GM19438 (cell line): ENCODE measurements at regions not wholly inside any gene's neighbourhood (a gene's known extent, or its start where the extent isn't known, plus 50 kb on each side); places are given as distances from the start of the nearest gene placed in this dataset.
"Not testable (repeated sequence)": the region's sequence is repeated elsewhere in the genome, so short reads cannot be mapped to it uniquely, and the experiment has no call there.

Experiments used
- ATAC-seq: cut with Tn5 transposase; IDR thresholded peaks from one replicate; pipeline ENCODE4 v1.9.1; 2021; ENCODE audit warnings: low read depth; ENCODE audit not compliant: unreplicated experiment

- ATAC-seq, result not testable (repeated sequence)
These were observed 601.6 kb downstream of the UQCRFS1 start for GRCh38 chr19:28611227-28611914.

GRCh38 chr19:28610731-28611130 is 602.2 kb downstream of the UQCRFS1 start:
- no peak for ATAC-seq

DNA sequence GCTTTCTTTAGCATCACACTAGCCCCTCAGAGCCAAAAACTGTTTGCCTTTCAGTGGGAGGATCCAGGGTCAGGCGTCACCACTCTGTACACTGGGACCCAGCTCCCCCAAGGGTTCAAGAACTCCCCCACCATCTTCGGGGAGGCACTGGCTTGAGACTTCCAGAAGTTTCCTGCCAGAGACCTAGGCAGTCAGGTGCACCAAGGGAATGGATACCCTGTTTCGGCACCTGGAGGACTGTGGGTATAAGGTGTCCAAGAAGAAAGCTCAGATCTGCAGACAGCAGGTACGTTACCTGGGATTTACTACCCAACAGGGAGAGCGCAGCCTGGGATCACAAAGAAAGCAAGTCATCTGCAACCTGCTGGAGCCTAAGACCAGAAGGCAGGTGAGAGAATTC is 603.0 kb downstream of the UQCRFS1 start:
- no peak for ATAC-seq

DNA sequence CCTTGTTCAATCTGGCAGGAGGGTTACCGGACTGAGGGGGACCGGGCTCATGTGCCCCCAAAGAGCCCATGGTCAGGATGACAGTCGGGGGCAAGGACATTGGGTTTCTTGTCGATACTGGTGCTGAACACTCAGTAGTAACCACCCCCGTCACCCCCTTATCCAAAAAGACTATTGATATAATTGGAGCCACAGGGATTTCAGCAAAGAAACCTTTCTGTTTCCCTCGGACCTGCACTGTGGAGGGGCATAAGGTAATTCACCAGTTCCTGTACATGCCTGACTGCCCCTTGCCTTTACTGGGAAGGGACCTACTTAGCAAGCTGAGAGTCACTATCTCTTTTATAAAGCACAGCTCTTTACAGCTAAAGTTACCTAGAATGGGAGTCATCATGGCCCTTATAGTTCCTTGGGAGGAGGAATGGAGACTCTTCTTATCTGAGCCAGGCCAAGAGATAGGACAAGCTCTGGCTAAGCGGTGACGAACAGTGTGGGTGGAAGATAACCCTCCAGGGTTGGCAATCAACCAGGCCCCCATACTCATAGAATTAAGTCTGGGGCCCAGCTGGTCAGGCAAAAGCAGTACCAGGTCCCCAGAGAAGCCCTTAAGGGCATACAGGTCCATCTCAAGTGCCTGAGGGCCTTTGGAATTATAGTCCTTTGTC is 603.7 kb downstream of the UQCRFS1 start:
- ATAC-seq, result no peak

DNA sequence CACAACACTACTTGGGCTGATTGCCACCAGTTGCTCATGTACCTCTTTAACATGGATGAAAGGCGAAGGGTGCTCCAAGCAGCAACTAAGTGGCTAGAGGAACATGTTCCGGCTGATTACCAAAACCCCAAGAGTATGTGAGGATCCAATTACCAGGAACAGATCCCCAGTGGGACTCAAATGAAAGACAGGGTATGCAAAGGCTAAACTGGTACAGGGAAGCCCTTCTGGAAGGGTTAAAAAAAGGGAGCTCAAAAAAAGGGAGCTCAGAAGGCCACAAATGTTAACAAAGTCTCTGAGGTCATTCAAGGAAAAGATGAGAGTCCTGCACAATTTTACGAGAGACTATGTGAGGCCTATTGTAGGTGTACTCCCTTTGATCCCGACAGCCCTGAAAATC is 604.7 kb downstream of the UQCRFS1 start:
- ATAC-seq, result no peak

GRCh38 chr19:28607066-28607583 is 605.8 kb downstream of the UQCRFS1 start:
- ATAC-seq, result no peak

DNA sequence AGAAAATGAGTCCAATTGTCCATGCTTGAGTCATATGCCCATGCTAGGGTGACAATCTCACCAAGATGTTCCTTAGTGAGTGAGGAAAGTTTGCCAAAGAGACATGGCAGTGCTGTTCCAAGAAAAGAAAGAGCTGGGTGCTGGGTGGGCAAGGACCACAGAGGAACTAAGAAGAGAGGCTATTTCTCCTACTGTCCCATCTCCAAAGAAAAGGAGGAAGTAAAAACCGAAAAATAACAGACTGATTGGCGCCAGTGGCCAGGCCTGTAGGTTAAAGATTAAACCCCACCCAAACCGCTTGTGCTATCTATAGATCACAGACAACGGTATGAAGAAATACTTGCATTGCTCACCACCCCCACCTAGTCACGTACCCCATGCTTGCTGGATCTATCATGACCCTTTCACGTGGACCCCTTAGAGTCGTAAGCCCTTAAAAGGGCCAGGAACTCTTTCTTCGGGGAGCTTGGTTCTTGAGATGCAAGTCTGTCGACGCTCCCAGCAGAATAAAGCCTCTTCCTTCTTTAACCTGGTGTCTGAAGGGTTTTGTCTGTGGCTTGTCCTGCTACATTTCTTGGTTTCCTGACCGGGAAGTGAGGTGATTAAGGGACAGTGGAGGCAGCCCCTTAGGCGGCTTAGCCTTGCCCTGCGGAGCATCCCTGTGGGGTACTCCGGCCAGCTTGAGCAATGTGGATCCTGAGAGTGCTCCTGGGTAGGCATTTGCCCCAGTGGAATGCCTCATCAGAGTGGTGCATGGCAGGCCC is 606.5 kb downstream of the UQCRFS1 start:
- no peak for ATAC-seq

DNA sequence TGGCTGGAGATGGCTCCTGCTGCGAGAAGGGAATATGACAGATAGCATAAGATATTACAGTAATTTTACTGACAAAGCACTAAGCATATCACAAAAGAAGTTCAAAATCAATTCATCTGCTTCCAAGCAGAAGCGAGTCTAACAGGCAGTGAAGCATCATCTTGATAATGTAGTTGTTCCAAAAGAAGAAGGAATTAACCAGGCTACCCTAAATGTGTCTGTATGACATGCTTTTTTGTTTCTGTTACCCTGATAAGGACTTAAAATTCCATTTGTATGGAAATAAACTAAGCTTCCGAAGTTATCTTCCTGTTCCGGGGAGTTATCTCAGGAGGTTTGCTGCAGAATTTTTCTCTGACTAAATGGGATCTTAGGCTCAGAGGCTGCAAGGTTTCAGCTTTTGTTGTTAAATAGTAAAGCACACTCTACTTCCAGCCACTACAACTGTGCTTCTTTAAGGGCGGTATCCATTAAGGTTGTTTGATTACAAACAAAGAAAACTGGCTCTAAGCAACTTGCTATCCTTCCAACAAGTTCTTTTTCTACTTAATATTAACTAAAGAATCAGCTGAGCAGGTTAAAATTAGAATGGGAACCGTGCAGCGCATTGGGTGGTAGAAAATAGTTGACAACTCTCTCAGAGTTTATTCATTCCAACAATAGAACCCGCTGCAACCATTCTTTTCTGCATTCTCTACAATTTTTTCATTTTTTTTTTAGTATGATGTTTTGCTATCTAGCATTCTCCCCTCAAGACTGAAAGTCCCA is 607.3 kb downstream of the UQCRFS1 start:
- no peak for ATAC-seq

- no peak for ATAC-seq
These were observed 609.5 kb downstream of the UQCRFS1 start for GRCh38 chr19:28603453-28603852.

- ATAC-seq, result no peak
These were observed 610.2 kb downstream of the UQCRFS1 start for GRCh38 chr19:28602675-28603298.

DNA sequence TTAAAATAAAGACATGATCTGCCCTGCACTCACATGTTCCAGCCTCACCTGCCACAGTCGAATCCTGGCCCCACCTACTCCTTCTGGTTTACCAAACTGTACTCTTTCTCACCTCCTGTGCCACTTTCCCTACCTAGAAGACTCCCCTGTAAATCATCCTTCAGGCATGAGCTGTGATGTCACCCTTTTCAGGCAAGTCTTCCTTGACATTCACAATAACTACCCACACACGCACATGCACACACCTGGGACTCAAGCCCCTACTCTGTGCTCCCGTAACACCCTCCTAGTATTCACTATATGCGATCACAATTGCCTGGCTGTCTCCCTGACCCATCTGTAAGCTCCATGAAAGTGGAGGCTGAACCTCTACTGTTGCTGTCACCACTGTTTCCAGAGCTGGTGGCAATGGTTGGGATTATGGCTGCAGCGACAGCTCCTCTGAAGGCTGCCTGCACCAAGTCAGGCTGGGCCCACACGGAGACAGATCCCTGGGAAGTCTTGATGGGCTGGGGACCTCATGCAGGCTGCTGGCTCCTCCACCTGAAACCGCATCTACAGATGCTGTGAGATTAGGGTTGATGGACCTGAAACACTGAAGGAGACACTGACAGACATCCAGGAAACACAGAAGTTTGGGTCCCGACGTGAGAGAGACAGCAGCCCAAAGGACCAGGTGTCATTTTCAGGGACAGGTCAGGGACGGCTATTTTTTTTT is 611.1 kb downstream of the UQCRFS1 start:
- ATAC-seq, result no peak

DNA sequence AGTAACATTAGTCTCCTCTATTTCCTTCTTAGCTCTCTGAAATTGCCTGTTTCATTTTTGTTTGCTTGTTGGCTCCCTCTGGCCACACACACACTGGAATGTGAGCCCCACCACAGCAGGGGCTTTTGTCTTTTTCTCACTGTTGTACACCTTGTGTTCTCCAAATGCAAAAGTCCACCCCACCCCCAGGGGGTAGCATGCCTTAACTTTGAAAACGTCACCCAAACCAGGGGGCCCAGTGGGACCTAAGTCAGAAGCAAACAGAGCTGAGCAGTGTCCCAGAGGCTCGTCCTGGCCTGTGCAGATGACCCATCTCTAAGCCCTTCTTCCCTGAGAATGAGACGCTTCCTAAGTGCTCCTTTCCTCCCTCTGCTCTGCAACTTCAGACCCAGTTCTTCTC is 614.1 kb downstream of the UQCRFS1 start:
- no peak for ATAC-seq

GRCh38 chr19:28596561-28597071 is 616.3 kb downstream of the UQCRFS1 start:
- no peak for ATAC-seq

DNA sequence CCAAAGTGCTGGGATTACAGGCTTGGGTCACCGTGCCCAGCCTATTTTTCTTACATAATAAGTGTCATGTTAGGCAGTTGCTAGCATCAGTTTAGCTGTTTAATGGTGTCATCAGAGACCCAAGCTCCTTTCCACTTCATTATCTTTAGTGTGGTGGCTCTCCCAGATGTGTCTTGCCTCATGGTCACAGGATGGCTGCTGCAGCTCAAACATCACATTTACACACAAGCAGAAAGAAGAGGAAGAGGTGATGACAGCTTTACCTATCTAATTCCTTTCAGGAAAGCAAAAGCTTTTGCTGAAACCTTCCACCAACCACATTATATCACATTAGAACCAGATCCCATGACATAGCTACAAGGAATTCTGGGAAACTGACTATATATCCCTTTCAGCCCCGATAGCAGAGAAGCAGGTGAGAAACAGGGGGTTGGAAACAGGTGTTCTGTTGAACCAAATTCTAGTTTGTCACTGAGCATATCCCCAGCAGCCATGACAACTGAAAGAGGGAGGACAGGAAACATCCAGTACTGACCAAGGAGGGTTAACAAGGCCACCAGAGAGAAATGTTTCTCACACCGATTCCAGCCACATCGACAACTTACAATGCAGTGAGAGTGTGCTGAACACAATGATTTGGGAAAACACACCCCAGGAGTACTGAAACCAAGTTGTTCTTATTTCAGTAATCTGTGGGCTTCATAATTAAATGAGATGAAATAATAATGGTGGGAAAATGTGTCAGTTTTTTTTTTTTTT is 617.0 kb downstream of the UQCRFS1 start:
- ATAC-seq, result no peak

GRCh38 chr19:28594737-28595136 is 618.2 kb downstream of the UQCRFS1 start:
- ATAC-seq, result no peak

- ATAC-seq, result not testable (repeated sequence)
These were observed 623.0 kb downstream of the UQCRFS1 start for GRCh38 chr19:28589991-28590411.

- no peak for ATAC-seq
These were observed 626.5 kb downstream of the UQCRFS1 start for GRCh38 chr19:28586474-28586873.

GRCh38 chr19:28585796-28586195 is 627.2 kb downstream of the UQCRFS1 start:
- ATAC-seq, result no peak

- no peak for ATAC-seq
These were observed 629.2 kb downstream of the UQCRFS1 start for GRCh38 chr19:28583713-28584112.
